Activated CD4-positive, alpha-beta memory T cell treated with anti-CD3 and anti-CD28 coated beads for 36 hours (primary cell): ENCODE measurements at regions not wholly inside any gene's neighbourhood (a gene's known extent, or its start where the extent isn't known, plus 50 kb on each side); places are given as distances from the start of the nearest gene placed in this dataset.

Experiments used
- CTCF ChIA-PET: fragments of 350-600 bp; sonication (Branson Sonifier 250); formaldehyde crosslinking; loops from one replicate; lab custom pipeline; 2021; ENCODE audit warnings: antibody characterized with exemption, inconsistent platforms; lab: Charles Lee
- POLR2A ChIA-PET: fragments of 350-600 bp; sonication (Branson Sonifier 250); formaldehyde crosslinking; loops from one replicate; lab custom pipeline; 2021; ENCODE audit warnings: antibody characterized with exemption; lab: Charles Lee
- DNase-seq: peaks from one replicate; pipeline ENCODE4 v3.0.0-alpha.2; 2020
- H3K27ac Mint-ChIP-seq: one replicate; pipeline ENCODE4 v1.8.0; 2021; ENCODE audit warnings: mixed read lengths
- H3K27me3 Mint-ChIP-seq: one replicate; pipeline ENCODE4 v1.8.0; 2021; ENCODE audit warnings: mixed read lengths
- H3K36me3 Mint-ChIP-seq: one replicate; pipeline ENCODE4 v1.8.0; 2021; ENCODE audit warnings: mixed read lengths
- H3K4me1 Mint-ChIP-seq: one replicate; pipeline ENCODE4 v1.8.0; 2021; ENCODE audit warnings: low read depth, mixed read lengths
- H3K4me3 Mint-ChIP-seq: one replicate; pipeline ENCODE4 v1.8.0; 2021; ENCODE audit warnings: mild to moderate bottlenecking, mixed read lengths
- H3K9me3 Mint-ChIP-seq: one replicate; pipeline ENCODE4 v1.8.0; 2021; ENCODE audit warnings: mixed read lengths
- intact Hi-C: fragments of 100-400 bp; cut with micrococcal nuclease; formaldehyde crosslinking; loops from one replicate; pipeline ENCODE4 v1.15.1; 2023

GRCh38 chr1:23615423-23615822, 56.1 kb upstream of the ID3 start:
- Mint-ChIP-seq H3K36me3 (no peaks in the 10 kb centered on the region), H3K27me3 (no peaks in the 10 kb centered on the region), H3K4me3 (no peak overlapping the region), H3K9me3 (no peaks in the 10 kb centered on the region), H3K4me1 (peaks cover 87% of the 10 kb centered on the region), H3K27ac (no peak overlapping the region)
- ChIA-PET CTCF (no interaction called here), POLR2A (no interaction called here)
- intact Hi-C loops, result loop anchor here (10.0 kb wide), 1 partner anchor 579 kb away; no protein-coding TSS in a partner anchor
- no peak for DNase-seq

DNA sequence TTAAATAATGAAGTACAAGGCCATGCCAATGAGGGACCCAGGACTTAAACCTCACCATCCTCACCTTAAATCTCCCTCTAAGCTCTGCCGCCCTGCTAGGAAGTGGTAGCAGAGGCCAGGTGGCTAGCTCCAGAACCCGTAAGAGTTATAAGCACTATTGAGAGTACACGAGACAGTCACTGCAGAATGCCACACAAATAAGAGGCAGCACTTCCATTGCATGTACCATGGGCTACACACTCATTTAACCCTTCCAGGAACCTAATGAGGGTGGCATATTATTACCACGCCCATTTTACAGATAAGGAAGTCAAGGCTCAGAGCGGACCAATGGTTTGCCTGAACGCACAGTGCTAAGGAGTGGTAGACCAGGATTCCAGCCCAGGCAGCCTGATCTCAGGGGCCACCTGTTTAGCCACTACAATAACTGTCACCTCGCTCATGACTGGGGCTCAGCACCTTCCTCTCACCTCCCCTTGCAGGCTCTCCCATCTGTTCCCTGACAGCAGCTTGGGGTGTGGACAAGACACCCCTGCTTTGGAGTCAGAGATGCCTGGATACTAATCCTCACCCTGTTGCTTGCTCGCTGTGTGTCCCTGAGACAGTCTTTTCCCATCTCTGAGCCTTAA, 54.8 kb upstream of the ID3 start:
- H3K27ac Mint-ChIP-seq, result peak overlapping the region; percentile 77
- ChIA-PET POLR2A (no interaction called here), CTCF (interaction anchor here (1.3 to 2.7 kb wide), 4 partner anchors 11 to 117 kb away, joined by 3 to 17 read pairs (median 12); no protein-coding TSS in a partner anchor)
- DNase-seq, result no peak
- no peaks in the 10 kb centered on the region for H3K27me3 Mint-ChIP-seq
- intact Hi-C loops, result loop anchor here (10.0 kb wide), 1 partner anchor 581 kb away; no protein-coding TSS in a partner anchor
- no peaks in the 10 kb centered on the region for H3K9me3 Mint-ChIP-seq
- no peaks in the 10 kb centered on the region for H3K36me3 Mint-ChIP-seq
- H3K4me3 Mint-ChIP-seq, result no peak overlapping the region
- peaks cover 79% of the 10 kb centered on the region for H3K4me1 Mint-ChIP-seq

GRCh38 chr1:23613191-23614031, 54.1 kb upstream of the ID3 start:
- H3K4me1 Mint-ChIP-seq, result peaks cover 72% of the 10 kb centered on the region
- no peaks in the 10 kb centered on the region for H3K27me3 Mint-ChIP-seq
- H3K36me3 Mint-ChIP-seq, result no peaks in the 10 kb centered on the region
- peak overlapping the region; percentile 17 for H3K4me3 Mint-ChIP-seq
- H3K27ac Mint-ChIP-seq, result peak overlapping the region; percentile 77
- DNase-seq, result peak; percentile 86
- ChIA-PET CTCF (interaction anchor here (1.2 to 2.7 kb wide), 5 partner anchors 11 to 116 kb away, joined by 3 to 17 read pairs (median 7); no protein-coding TSS in a partner anchor), POLR2A (interaction anchor here (0.7 to 1.4 kb wide), 3 partner anchors 21 to 54 kb away, joined by 3 to 6 read pairs (median 3); partner anchors contain the start of gene ID3)
- H3K9me3 Mint-ChIP-seq, result no peaks in the 10 kb centered on the region
- intact Hi-C loops, result loop anchor here (1.0 to 10.0 kb wide), 4 partner anchors 21 to 581 kb away; no protein-coding TSS in a partner anchor

- Mint-ChIP-seq H3K36me3 (peaks cover 1% of the 10 kb centered on the region), H3K9me3 (no peaks in the 10 kb centered on the region), H3K4me3 (no peak overlapping the region), H3K27me3 (no peaks in the 10 kb centered on the region), H3K4me1 (peaks cover 72% of the 10 kb centered on the region), H3K27ac (peak overlapping the region; percentile 63)
- intact Hi-C loops, result loop anchor here (2.0 to 10.0 kb wide), 3 partner anchors 21 to 583 kb away; no protein-coding TSS in a partner anchor
- POLR2A ChIA-PET, result no interaction called here
- CTCF ChIA-PET, result interaction anchor here (2.7 kb wide), 2 partner anchors 23 to 25 kb away, joined by 16 to 17 read pairs; no protein-coding TSS in a partner anchor
- peak; percentile 57 for DNase-seq
These were observed 52.5 kb upstream of the ID3 start for GRCh38 chr1:23611601-23612327.

DNA sequence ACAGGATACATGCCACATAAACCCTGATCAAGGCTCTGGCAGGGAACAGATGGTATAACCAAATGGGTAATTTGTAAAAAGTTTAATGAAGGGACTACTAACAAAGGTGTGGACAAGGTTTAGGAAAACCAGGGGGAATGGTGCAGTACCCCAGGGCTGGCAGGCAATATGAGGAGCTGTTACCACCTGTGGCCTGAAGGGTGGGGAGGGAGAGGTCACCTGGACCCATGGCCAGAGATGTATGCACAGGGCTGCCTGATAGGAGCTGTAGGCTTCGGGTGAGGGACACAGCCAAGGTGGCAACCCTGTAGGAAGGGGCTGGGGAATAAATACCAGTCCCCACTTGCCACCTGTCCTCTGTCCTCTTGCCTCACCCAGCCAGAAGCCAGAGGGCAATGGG, 51.4 kb upstream of the ID3 start:
- Mint-ChIP-seq H3K9me3 (no peaks in the 10 kb centered on the region), H3K4me3 (no peak overlapping the region), H3K36me3 (peaks cover 1% of the 10 kb centered on the region), H3K27ac (no peak overlapping the region), H3K27me3 (no peaks in the 10 kb centered on the region), H3K4me1 (peaks cover 64% of the 10 kb centered on the region)
- intact Hi-C loops, result loop anchor here (10.0 kb wide), 1 partner anchor 584 kb away; no protein-coding TSS in a partner anchor
- CTCF ChIA-PET, result interaction anchor here (0.7 kb wide), 1 partner anchor 114 kb away, joined by 3 read pairs; no protein-coding TSS in a partner anchor
- no peak for DNase-seq
- POLR2A ChIA-PET, result no interaction called here

DNA sequence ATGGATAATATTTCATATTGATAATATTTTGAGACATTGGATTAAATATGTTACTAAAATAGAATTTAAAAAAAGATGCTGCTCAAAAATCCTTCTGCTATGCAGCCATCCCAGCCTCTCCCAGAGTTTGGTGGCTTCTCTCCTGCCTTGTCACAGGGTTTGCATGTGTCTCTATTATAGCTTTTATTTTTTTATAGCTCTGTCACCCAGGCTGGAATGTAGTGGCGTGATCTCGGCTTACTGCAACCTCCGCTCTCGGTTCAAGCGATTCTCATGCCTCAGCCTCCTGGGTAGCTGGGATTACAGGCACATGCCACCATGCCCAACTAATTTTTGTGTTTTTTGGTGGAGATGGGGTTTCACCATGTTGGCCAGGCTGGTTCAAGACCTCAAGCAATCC, 50.7 kb upstream of the ID3 start:
- no peak for DNase-seq
- Mint-ChIP-seq H3K4me1 (peaks cover 58% of the 10 kb centered on the region), H3K27me3 (no peaks in the 10 kb centered on the region), H3K36me3 (peaks cover 1% of the 10 kb centered on the region), H3K9me3 (no peaks in the 10 kb centered on the region), H3K27ac (no peak overlapping the region), H3K4me3 (no peak overlapping the region)
- POLR2A ChIA-PET, result no interaction called here
- CTCF ChIA-PET, result interaction anchor here (1.0 kb wide), 1 partner anchor 25 kb away, joined by 3 read pairs; no protein-coding TSS in a partner anchor
- intact Hi-C loops, result loop anchor here (10.0 kb wide), 1 partner anchor 585 kb away; no protein-coding TSS in a partner anchor
